ENCODE measurements at regions not wholly inside any gene's neighbourhood (a gene's known extent, or its start where the extent isn't known, plus 50 kb on each side); places are given as distances from the start of the nearest gene placed in this dataset.
"Not testable (repeated sequence)": the region's sequence is repeated elsewhere in the genome, so short reads cannot be mapped to it uniquely, and the experiment has no call there.

DNA sequence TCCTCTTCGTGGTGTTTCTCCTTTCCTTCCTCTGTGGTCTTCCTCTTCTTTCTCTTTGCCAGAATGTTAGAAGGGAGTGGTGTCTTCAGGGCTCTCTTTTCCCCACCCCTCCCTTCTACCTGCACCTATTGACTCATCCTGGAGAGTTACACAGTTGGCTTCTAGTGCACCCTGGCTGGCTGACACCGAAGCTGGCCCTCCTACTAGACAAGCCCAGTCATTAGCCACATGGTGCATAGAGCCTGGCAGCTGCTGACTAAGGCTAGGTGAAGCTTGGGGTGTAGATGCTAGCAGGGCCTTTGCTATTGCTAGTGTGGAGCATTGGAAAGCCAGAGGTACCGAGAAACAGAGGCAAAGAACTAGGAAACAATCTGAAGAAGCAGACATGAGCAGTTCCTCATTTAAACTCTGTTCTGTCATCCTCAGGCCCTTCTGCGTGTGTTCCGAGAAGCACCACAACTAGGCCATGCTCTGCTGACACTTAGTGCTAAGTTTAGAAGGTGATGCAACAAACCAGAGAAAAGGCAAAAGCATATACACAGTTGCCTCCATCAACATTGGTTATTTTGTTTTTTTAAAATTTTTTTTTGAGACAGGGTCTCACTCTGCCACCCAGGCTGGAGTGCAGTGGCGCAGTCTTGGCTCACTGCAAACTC lies 213.9 kb downstream of the BAMBI start:
- Histone ChIP-seq H3K9me3 (ENCODE audit: insufficient read depth, low read depth, low read length) (0 out of 2 replicates have a peak, but pooled peaks cover 3% of the 10 kb centered on the region), H3F3A (ENCODE audit: low read depth) (no peaks in the 10 kb centered on the region), H3K4me2 (ENCODE audit: low read depth, low read length, poor library complexity, severe bottlenecking) (no peak overlapping the region), H3K36me3 (ENCODE audit: insufficient read depth, low read length) (no peaks in the 10 kb centered on the region), H3K9ac (ENCODE audit: low read depth, low read length, poor library complexity, severe bottlenecking) (no peak overlapping the region), H3K9me2 (replicated peaks; ENCODE audit: low read depth, low read length) (no peaks in the 10 kb centered on the region), H3K79me2 (ENCODE audit: insufficient read depth, low read length) (no peaks in the 10 kb centered on the region), H2AFZ (ENCODE audit: low read length) (no peak overlapping the region), H3K4me3 (ENCODE audit: low read length, poor library complexity, severe bottlenecking) (no peak overlapping the region), H3K27me3 (ENCODE audit: insufficient read depth, low read length, poor library complexity, severe bottlenecking) (no peaks in the 10 kb centered on the region), H4K20me1 (ENCODE audit: insufficient read depth, low read length, poor library complexity, severe bottlenecking) (no peaks in the 10 kb centered on the region), H3K4me1 (ENCODE audit: insufficient read depth, low read length, poor library complexity, severe bottlenecking) (no peaks in the 10 kb centered on the region)
- TF ChIP-seq CTCF (conservative IDR thresholded peaks at IDR 0.05; ENCODE audit: low read length) (no peak), EZH2phosphoT487 (IDR thresholded peaks at IDR 0.05; ENCODE audit: borderline replicate concordance) (no peak)

DNA sequence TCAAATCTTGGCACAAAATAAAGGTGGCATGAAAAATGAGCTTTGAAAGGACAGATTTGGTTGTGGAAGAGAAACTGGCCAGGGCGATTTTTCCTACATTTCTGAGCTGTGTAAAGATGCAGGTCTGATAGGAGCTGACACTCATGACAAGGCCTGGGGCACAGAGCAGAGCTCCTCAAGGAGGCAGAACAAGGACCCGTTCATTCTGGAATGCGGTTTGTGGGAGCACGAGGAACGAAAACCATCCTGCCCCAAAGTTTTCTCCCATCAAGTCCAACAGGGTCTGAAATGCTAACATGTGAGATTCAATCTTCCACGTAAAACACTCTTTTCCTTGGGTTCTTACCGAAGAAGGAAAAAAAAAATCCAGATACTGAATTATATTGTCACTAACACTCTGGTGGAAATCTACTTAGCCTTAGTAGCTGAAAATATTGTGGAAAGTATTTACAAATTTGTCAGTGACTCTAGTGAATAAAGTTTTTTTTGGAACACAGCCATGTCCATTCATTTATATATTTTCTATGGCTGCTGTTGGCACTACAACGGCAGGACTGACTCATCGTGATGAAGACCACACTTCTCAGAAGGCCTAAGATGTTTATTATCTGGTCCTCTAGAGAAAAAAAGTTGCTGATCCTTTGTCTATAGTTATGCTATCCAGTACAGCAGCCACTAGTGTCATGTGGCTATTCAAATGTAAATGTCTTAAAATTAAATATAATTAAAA lies 215.7 kb downstream of the BAMBI start:
- no peak overlapping the region for H3K4me2 ChIP-seq (ENCODE audit: low read depth, low read length, poor library complexity, severe bottlenecking)
- no peaks in the 10 kb centered on the region for H3K79me2 ChIP-seq (ENCODE audit: insufficient read depth, low read length)
- no peaks in the 10 kb centered on the region for H3K27me3 ChIP-seq (ENCODE audit: insufficient read depth, low read length, poor library complexity, severe bottlenecking)
- H3K9ac ChIP-seq (ENCODE audit: low read depth, low read length, poor library complexity, severe bottlenecking), result no peak overlapping the region
- 0 out of 2 replicates have a peak, but pooled peaks cover 3% of the 10 kb centered on the region for H3K9me3 ChIP-seq (ENCODE audit: insufficient read depth, low read depth, low read length)
- TF ChIP-seq EZH2phosphoT487 (IDR thresholded peaks at IDR 0.05; ENCODE audit: borderline replicate concordance), result no peak
- TF ChIP-seq CTCF (conservative IDR thresholded peaks at IDR 0.05; ENCODE audit: low read length), result no peak
- no peak overlapping the region for H2AFZ ChIP-seq (ENCODE audit: low read length)
- no peaks in the 10 kb centered on the region for H3K36me3 ChIP-seq (ENCODE audit: insufficient read depth, low read length)
- H3K9me2 ChIP-seq (replicated peaks; ENCODE audit: low read depth, low read length), result no peaks in the 10 kb centered on the region
- no peaks in the 10 kb centered on the region for H3F3A ChIP-seq (ENCODE audit: low read depth)
- no peaks in the 10 kb centered on the region for H4K20me1 ChIP-seq (ENCODE audit: insufficient read depth, low read length, poor library complexity, severe bottlenecking)
- H3K4me3 ChIP-seq (ENCODE audit: low read length, poor library complexity, severe bottlenecking), result no peak overlapping the region
- H3K4me1 ChIP-seq (ENCODE audit: insufficient read depth, low read length, poor library complexity, severe bottlenecking), result no peaks in the 10 kb centered on the region

DNA sequence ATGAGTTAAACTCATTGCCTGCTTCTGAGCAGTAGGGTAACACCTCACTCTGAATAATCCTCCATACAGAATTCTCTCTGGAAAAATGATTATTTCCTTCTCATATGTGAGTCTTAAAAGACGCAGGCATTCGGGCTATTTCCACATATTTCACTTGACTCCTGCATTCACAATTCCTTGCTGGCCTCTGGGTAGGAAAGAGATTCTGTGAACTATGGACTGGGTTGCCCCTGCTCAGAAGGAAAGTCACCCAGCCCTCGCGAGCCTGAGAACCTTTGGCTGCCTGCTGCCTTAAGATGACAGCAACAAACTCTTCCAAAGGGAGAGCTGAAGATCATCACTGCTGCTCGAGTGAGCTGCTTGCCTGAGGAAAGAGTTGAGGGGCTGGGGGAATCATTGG lies 216.8 kb downstream of the BAMBI start:
- no peaks in the 10 kb centered on the region for H3K79me2 ChIP-seq (ENCODE audit: insufficient read depth, low read length)
- no peaks in the 10 kb centered on the region for H3K27me3 ChIP-seq (ENCODE audit: insufficient read depth, low read length, poor library complexity, severe bottlenecking)
- no peaks in the 10 kb centered on the region for H3F3A ChIP-seq (ENCODE audit: low read depth)
- H3K9ac ChIP-seq (ENCODE audit: low read depth, low read length, poor library complexity, severe bottlenecking), result no peak overlapping the region
- H3K4me1 ChIP-seq (ENCODE audit: insufficient read depth, low read length, poor library complexity, severe bottlenecking), result no peaks in the 10 kb centered on the region
- H4K20me1 ChIP-seq (ENCODE audit: insufficient read depth, low read length, poor library complexity, severe bottlenecking), result no peaks in the 10 kb centered on the region
- H3K4me3 ChIP-seq (ENCODE audit: low read length, poor library complexity, severe bottlenecking), result no peak overlapping the region
- no peaks in the 10 kb centered on the region for H3K36me3 ChIP-seq (ENCODE audit: insufficient read depth, low read length)
- H3K4me2 ChIP-seq (ENCODE audit: low read depth, low read length, poor library complexity, severe bottlenecking), result no peak overlapping the region
- H2AFZ ChIP-seq (ENCODE audit: low read length), result no peak overlapping the region
- H3K9me2 ChIP-seq (replicated peaks; ENCODE audit: low read depth, low read length), result no peaks in the 10 kb centered on the region
- H3K9me3 ChIP-seq (ENCODE audit: insufficient read depth, low read depth, low read length), result 0 out of 2 replicates have a peak, but pooled peaks cover 3% of the 10 kb centered on the region
- TF ChIP-seq CTCF (conservative IDR thresholded peaks at IDR 0.05; ENCODE audit: low read length) (no peak), EZH2phosphoT487 (IDR thresholded peaks at IDR 0.05; ENCODE audit: borderline replicate concordance) (no peak)

- H3K79me2 ChIP-seq (ENCODE audit: insufficient read depth, low read length); H3K4me1 ChIP-seq (ENCODE audit: insufficient read depth, low read length, poor library complexity, severe bottlenecking); H3K27me3 ChIP-seq (ENCODE audit: insufficient read depth, low read length, poor library complexity, severe bottlenecking); H4K20me1 ChIP-seq (ENCODE audit: insufficient read depth, low read length, poor library complexity, severe bottlenecking); H2AFZ ChIP-seq (ENCODE audit: low read length); H3K4me2 ChIP-seq (ENCODE audit: low read depth, low read length, poor library complexity, severe bottlenecking); H3F3A ChIP-seq (ENCODE audit: low read depth); H3K9ac ChIP-seq (ENCODE audit: low read depth, low read length, poor library complexity, severe bottlenecking); H3K4me3 ChIP-seq (ENCODE audit: low read length, poor library complexity, severe bottlenecking); H3K9me2 ChIP-seq (replicated peaks; ENCODE audit: low read depth, low read length); H3K36me3 ChIP-seq (ENCODE audit: insufficient read depth, low read length); H3K9me3 ChIP-seq (ENCODE audit: insufficient read depth, low read depth, low read length): not testable (repeated sequence)
Measured at GRCh38 chr10:28895671-28896070, 218.3 kb downstream of the BAMBI start.

DNA sequence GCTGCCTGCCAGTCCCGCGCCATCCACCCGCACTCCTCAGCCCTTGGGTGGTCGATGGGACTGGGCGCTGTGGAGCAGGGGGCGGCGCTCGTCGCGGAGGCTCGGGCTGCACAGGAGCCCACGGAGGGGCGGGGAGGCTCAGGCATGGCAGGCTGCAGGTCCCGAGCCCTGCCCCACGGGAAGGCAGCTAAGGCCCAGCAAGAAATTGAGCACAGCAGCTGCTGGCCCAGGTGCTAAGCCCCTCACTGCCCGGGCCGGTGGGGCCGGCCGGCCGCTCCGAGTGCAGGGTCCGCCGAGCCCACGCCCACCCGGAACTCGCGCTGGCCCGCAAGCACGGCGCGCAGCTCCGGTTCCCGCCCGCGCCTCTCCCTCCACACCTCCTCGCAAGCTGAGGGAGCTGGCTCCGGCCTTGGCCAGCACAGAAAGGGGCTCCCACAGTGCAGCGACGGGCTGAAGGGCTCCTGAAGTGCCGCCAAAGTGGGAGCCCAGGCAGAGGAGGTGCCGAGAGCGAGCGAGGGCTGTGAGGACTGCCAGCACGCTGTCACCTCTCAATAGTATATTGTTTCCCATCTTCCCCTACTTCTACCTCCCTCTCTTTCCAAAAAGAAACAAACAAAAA lies 219.6 kb downstream of the BAMBI start:
- H3K79me2 ChIP-seq (ENCODE audit: insufficient read depth, low read length); H3K4me3 ChIP-seq (ENCODE audit: low read length, poor library complexity, severe bottlenecking); H3F3A ChIP-seq (ENCODE audit: low read depth); H2AFZ ChIP-seq (ENCODE audit: low read length); H3K36me3 ChIP-seq (ENCODE audit: insufficient read depth, low read length); H3K9me2 ChIP-seq (replicated peaks; ENCODE audit: low read depth, low read length); H4K20me1 ChIP-seq (ENCODE audit: insufficient read depth, low read length, poor library complexity, severe bottlenecking); H3K4me2 ChIP-seq (ENCODE audit: low read depth, low read length, poor library complexity, severe bottlenecking); H3K4me1 ChIP-seq (ENCODE audit: insufficient read depth, low read length, poor library complexity, severe bottlenecking); H3K9me3 ChIP-seq (ENCODE audit: insufficient read depth, low read depth, low read length); H3K27me3 ChIP-seq (ENCODE audit: insufficient read depth, low read length, poor library complexity, severe bottlenecking); H3K9ac ChIP-seq (ENCODE audit: low read depth, low read length, poor library complexity, severe bottlenecking): not testable (repeated sequence)

Measured in Loucy (cell line).